ENCODE measurements at regions not wholly inside any gene's neighbourhood (a gene's known extent, or its start where the extent isn't known, plus 50 kb on each side); places are given as distances from the start of the nearest gene placed in this dataset.

- no peak overlapping the region for H3K23ac ChIP-seq (ENCODE audit: low read length)
- no peak overlapping the region for H3K9ac ChIP-seq (ENCODE audit: low read length)
- no peak overlapping the region for H4K8ac ChIP-seq (ENCODE audit: low read depth, low read length)
- H3K4me2 ChIP-seq (ENCODE audit: low read length): no peak overlapping the region
- H3K18ac ChIP-seq (ENCODE audit: low read length): no peak overlapping the region
- H3K56ac ChIP-seq (ENCODE audit: low read length): no peak overlapping the region
- no peak overlapping the region for H2BK120ac ChIP-seq (ENCODE audit: low read depth, low read length)
- no peak overlapping the region for H3K4me3 ChIP-seq (ENCODE audit: low read length)
- no peak overlapping the region for H3K4ac ChIP-seq (ENCODE audit: low read depth, low read length)
- H3K27ac ChIP-seq (ENCODE audit: low read depth, low read length): no peak overlapping the region
- no peaks in the 10 kb centered on the region for H3K4me1 ChIP-seq (ENCODE audit: control insufficient read depth, low read depth, low read length)
- H3K79me1 ChIP-seq (ENCODE audit: low read length): no peaks in the 10 kb centered on the region
- no CpG with 5 or more reads among the region's 4 CpGs for WGBS (ENCODE audit: extremely low coverage, insufficient coverage, low lambda C conversion rate)
- H3K27me3 ChIP-seq (ENCODE audit: insufficient read depth, low read length, poor library complexity): no peaks in the 10 kb centered on the region
- DNase-seq: no peak
- H3K79me2 ChIP-seq (ENCODE audit: control insufficient read depth, insufficient read depth, low read length): no peaks in the 10 kb centered on the region
- no peaks in the 10 kb centered on the region for H3K36me3 ChIP-seq (ENCODE audit: control insufficient read depth, insufficient read depth, low read length)
- H2AK5ac ChIP-seq (ENCODE audit: low read length): no peak overlapping the region
- no peak overlapping the region for H2BK15ac ChIP-seq (replicated peaks; ENCODE audit: low read depth)
- no peak overlapping the region for H2BK5ac ChIP-seq (ENCODE audit: low read length)
- H4K5ac ChIP-seq (ENCODE audit: low read length): no peak overlapping the region
These were observed 426.4 kb upstream of the MTPN start for GRCh38 chr7:136403591-136403990.

GRCh38 chr7:136400877-136401276, 423.7 kb upstream of the MTPN start:
- H2AK5ac ChIP-seq (ENCODE audit: low read length): no peak overlapping the region
- no peak overlapping the region for H3K4me2 ChIP-seq (ENCODE audit: low read length)
- no peak overlapping the region for H2BK15ac ChIP-seq (replicated peaks; ENCODE audit: low read depth)
- no peaks in the 10 kb centered on the region for H3K79me2 ChIP-seq (ENCODE audit: control insufficient read depth, insufficient read depth, low read length)
- H3K56ac ChIP-seq (ENCODE audit: low read length): no peak overlapping the region
- no peak overlapping the region for H3K27ac ChIP-seq (ENCODE audit: low read depth, low read length)
- H3K36me3 ChIP-seq (ENCODE audit: control insufficient read depth, insufficient read depth, low read length): no peaks in the 10 kb centered on the region
- no CpG with 5 or more reads among the region's 5 CpGs for WGBS (ENCODE audit: extremely low coverage, insufficient coverage, low lambda C conversion rate)
- H3K4me3 ChIP-seq (ENCODE audit: low read length): no peak overlapping the region
- DNase-seq: no peak
- H3K4ac ChIP-seq (ENCODE audit: low read depth, low read length): no peak overlapping the region
- no peak overlapping the region for H2BK120ac ChIP-seq (ENCODE audit: low read depth, low read length)
- H4K8ac ChIP-seq (ENCODE audit: low read depth, low read length): no peak overlapping the region
- H2BK5ac ChIP-seq (ENCODE audit: low read length): no peak overlapping the region
- H3K9ac ChIP-seq (ENCODE audit: low read length): no peak overlapping the region
- H4K5ac ChIP-seq (ENCODE audit: low read length): no peak overlapping the region
- H3K18ac ChIP-seq (ENCODE audit: low read length): no peak overlapping the region
- H3K4me1 ChIP-seq (ENCODE audit: control insufficient read depth, low read depth, low read length): no peaks in the 10 kb centered on the region
- no peaks in the 10 kb centered on the region for H3K27me3 ChIP-seq (ENCODE audit: insufficient read depth, low read length, poor library complexity)
- no peak overlapping the region for H3K23ac ChIP-seq (ENCODE audit: low read length)
- no peaks in the 10 kb centered on the region for H3K79me1 ChIP-seq (ENCODE audit: low read length)

- no CpG with 5 or more reads among the region's 2 CpGs for WGBS (ENCODE audit: extremely low coverage, insufficient coverage, low lambda C conversion rate)
These were observed 422.2 kb upstream of the MTPN start for GRCh38 chr7:136399385-136399784.

GRCh38 chr7:136392856-136393255, 415.7 kb upstream of the MTPN start:
- no peaks in the 10 kb centered on the region for H3K36me3 ChIP-seq (ENCODE audit: control insufficient read depth, insufficient read depth, low read length)
- H3K23ac ChIP-seq (ENCODE audit: low read length): no peak overlapping the region
- no peak overlapping the region for H3K27ac ChIP-seq (ENCODE audit: low read depth, low read length)
- H4K8ac ChIP-seq (ENCODE audit: low read depth, low read length): no peak overlapping the region
- H4K5ac ChIP-seq (ENCODE audit: low read length): no peak overlapping the region
- H3K56ac ChIP-seq (ENCODE audit: low read length): no peak overlapping the region
- WGBS (ENCODE audit: extremely low coverage, insufficient coverage, low lambda C conversion rate): no CpG with 5 or more reads among the region's 2 CpGs
- no peaks in the 10 kb centered on the region for H3K79me2 ChIP-seq (ENCODE audit: control insufficient read depth, insufficient read depth, low read length)
- H3K4me3 ChIP-seq (ENCODE audit: low read length): no peak overlapping the region
- no peak for DNase-seq
- no peaks in the 10 kb centered on the region for H3K27me3 ChIP-seq (ENCODE audit: insufficient read depth, low read length, poor library complexity)
- H3K9ac ChIP-seq (ENCODE audit: low read length): no peak overlapping the region
- no peak overlapping the region for H3K4me2 ChIP-seq (ENCODE audit: low read length)
- no peak overlapping the region for H3K18ac ChIP-seq (ENCODE audit: low read length)
- H3K79me1 ChIP-seq (ENCODE audit: low read length): no peaks in the 10 kb centered on the region
- H2BK15ac ChIP-seq (replicated peaks; ENCODE audit: low read depth): no peak overlapping the region
- peaks cover 3% of the 10 kb centered on the region for H3K4me1 ChIP-seq (ENCODE audit: control insufficient read depth, low read depth, low read length)
- H2BK120ac ChIP-seq (ENCODE audit: low read depth, low read length): no peak overlapping the region
- H3K4ac ChIP-seq (ENCODE audit: low read depth, low read length): no peak overlapping the region
- no peak overlapping the region for H2BK5ac ChIP-seq (ENCODE audit: low read length)
- no peak overlapping the region for H2AK5ac ChIP-seq (ENCODE audit: low read length)

More at GRCh38 chr7:136399385-136399784, 422.2 kb upstream of the MTPN start:
- H3K23ac ChIP-seq (ENCODE audit: low read length): no peak overlapping the region
- H3K27ac ChIP-seq (ENCODE audit: low read depth, low read length): no peak overlapping the region
- no peak overlapping the region for H3K4me3 ChIP-seq (ENCODE audit: low read length)
- peak; percentile 65 for DNase-seq
- no peaks in the 10 kb centered on the region for H3K36me3 ChIP-seq (ENCODE audit: control insufficient read depth, insufficient read depth, low read length)
- H3K27me3 ChIP-seq (ENCODE audit: insufficient read depth, low read length, poor library complexity): no peaks in the 10 kb centered on the region
- no peak overlapping the region for H3K4me2 ChIP-seq (ENCODE audit: low read length)
- no peak overlapping the region for H2BK120ac ChIP-seq (ENCODE audit: low read depth, low read length)
- H4K8ac ChIP-seq (ENCODE audit: low read depth, low read length): no peak overlapping the region
- H3K9ac ChIP-seq (ENCODE audit: low read length): no peak overlapping the region
- H2AK5ac ChIP-seq (ENCODE audit: low read length): no peak overlapping the region
- H3K4ac ChIP-seq (ENCODE audit: low read depth, low read length): no peak overlapping the region
- H4K5ac ChIP-seq (ENCODE audit: low read length): no peak overlapping the region
- H3K18ac ChIP-seq (ENCODE audit: low read length): no peak overlapping the region
- no peaks in the 10 kb centered on the region for H3K79me2 ChIP-seq (ENCODE audit: control insufficient read depth, insufficient read depth, low read length)
- H3K79me1 ChIP-seq (ENCODE audit: low read length): no peaks in the 10 kb centered on the region
- no peak overlapping the region for H3K56ac ChIP-seq (ENCODE audit: low read length)
- no peak overlapping the region for H2BK5ac ChIP-seq (ENCODE audit: low read length)
- H3K4me1 ChIP-seq (ENCODE audit: control insufficient read depth, low read depth, low read length): no peaks in the 10 kb centered on the region
- H2BK15ac ChIP-seq (replicated peaks; ENCODE audit: low read depth): no peak overlapping the region

- peak; percentile 93 for DNase-seq
These were observed 414.2 kb upstream of the MTPN start for GRCh38 chr7:136391371-136391770.

GRCh38 chr7:136389933-136390332, 412.8 kb upstream of the MTPN start:
- H2BK5ac ChIP-seq (ENCODE audit: low read length): no peak overlapping the region
- no peak overlapping the region for H3K18ac ChIP-seq (ENCODE audit: low read length)
- H3K4me2 ChIP-seq (ENCODE audit: low read length): no peak overlapping the region
- H3K27ac ChIP-seq (ENCODE audit: low read depth, low read length): no peak overlapping the region
- no peak overlapping the region for H2AK5ac ChIP-seq (ENCODE audit: low read length)
- no peaks in the 10 kb centered on the region for H3K27me3 ChIP-seq (ENCODE audit: insufficient read depth, low read length, poor library complexity)
- no peaks in the 10 kb centered on the region for H3K79me1 ChIP-seq (ENCODE audit: low read length)
- H3K4ac ChIP-seq (ENCODE audit: low read depth, low read length): no peak overlapping the region
- no peak overlapping the region for H4K5ac ChIP-seq (ENCODE audit: low read length)
- no peaks in the 10 kb centered on the region for H3K36me3 ChIP-seq (ENCODE audit: control insufficient read depth, insufficient read depth, low read length)
- H3K79me2 ChIP-seq (ENCODE audit: control insufficient read depth, insufficient read depth, low read length): no peaks in the 10 kb centered on the region
- H3K4me3 ChIP-seq (ENCODE audit: low read length): no peak overlapping the region
- H4K8ac ChIP-seq (ENCODE audit: low read depth, low read length): no peak overlapping the region
- no peak overlapping the region for H3K9ac ChIP-seq (ENCODE audit: low read length)
- peaks cover 3% of the 10 kb centered on the region for H3K4me1 ChIP-seq (ENCODE audit: control insufficient read depth, low read depth, low read length)
- H2BK15ac ChIP-seq (replicated peaks; ENCODE audit: low read depth): no peak overlapping the region
- WGBS (ENCODE audit: extremely low coverage, insufficient coverage, low lambda C conversion rate): no CpG with 5 or more reads among the region's 3 CpGs
- H2BK120ac ChIP-seq (ENCODE audit: low read depth, low read length): no peak overlapping the region
- no peak overlapping the region for H3K56ac ChIP-seq (ENCODE audit: low read length)
- H3K23ac ChIP-seq (ENCODE audit: low read length): no peak overlapping the region
- DNase-seq: peak; percentile 36

More at GRCh38 chr7:136391371-136391770, 414.2 kb upstream of the MTPN start:
- WGBS (ENCODE audit: extremely low coverage, insufficient coverage, low lambda C conversion rate): no CpG with 5 or more reads among the region's 6 CpGs
- H3K23ac ChIP-seq (ENCODE audit: low read length): no peak overlapping the region
- no peaks in the 10 kb centered on the region for H3K27me3 ChIP-seq (ENCODE audit: insufficient read depth, low read length, poor library complexity)
- no peak overlapping the region for H3K4me2 ChIP-seq (ENCODE audit: low read length)
- no peak overlapping the region for H2AK5ac ChIP-seq (ENCODE audit: low read length)
- no peak overlapping the region for H3K4me3 ChIP-seq (ENCODE audit: low read length)
- H3K9ac ChIP-seq (ENCODE audit: low read length): no peak overlapping the region
- H2BK15ac ChIP-seq (replicated peaks; ENCODE audit: low read depth): no peak overlapping the region
- no peak overlapping the region for H3K18ac ChIP-seq (ENCODE audit: low read length)
- peak overlapping the region; percentile 17 for H2BK5ac ChIP-seq (ENCODE audit: low read length)
- H3K79me2 ChIP-seq (ENCODE audit: control insufficient read depth, insufficient read depth, low read length): no peaks in the 10 kb centered on the region
- H3K27ac ChIP-seq (ENCODE audit: low read depth, low read length): no peak overlapping the region
- H3K4me1 ChIP-seq (ENCODE audit: control insufficient read depth, low read depth, low read length): peaks cover 3% of the 10 kb centered on the region
- no peak overlapping the region for H4K8ac ChIP-seq (ENCODE audit: low read depth, low read length)
- H4K5ac ChIP-seq (ENCODE audit: low read length): no peak overlapping the region
- H3K36me3 ChIP-seq (ENCODE audit: control insufficient read depth, insufficient read depth, low read length): no peaks in the 10 kb centered on the region
- H3K79me1 ChIP-seq (ENCODE audit: low read length): no peaks in the 10 kb centered on the region
- no peak overlapping the region for H2BK120ac ChIP-seq (ENCODE audit: low read depth, low read length)
- peak overlapping the region; percentile 46 for H3K56ac ChIP-seq (ENCODE audit: low read length)
- H3K4ac ChIP-seq (ENCODE audit: low read depth, low read length): no peak overlapping the region
